ENCODE measurements at regions not wholly inside any gene's neighbourhood (a gene's known extent, or its start where the extent isn't known, plus 50 kb on each side); places are given as distances from the start of the nearest gene placed in this dataset.
"Not testable (repeated sequence)": the region's sequence is repeated elsewhere in the genome, so short reads cannot be mapped to it uniquely, and the experiment has no call there.

DNA sequence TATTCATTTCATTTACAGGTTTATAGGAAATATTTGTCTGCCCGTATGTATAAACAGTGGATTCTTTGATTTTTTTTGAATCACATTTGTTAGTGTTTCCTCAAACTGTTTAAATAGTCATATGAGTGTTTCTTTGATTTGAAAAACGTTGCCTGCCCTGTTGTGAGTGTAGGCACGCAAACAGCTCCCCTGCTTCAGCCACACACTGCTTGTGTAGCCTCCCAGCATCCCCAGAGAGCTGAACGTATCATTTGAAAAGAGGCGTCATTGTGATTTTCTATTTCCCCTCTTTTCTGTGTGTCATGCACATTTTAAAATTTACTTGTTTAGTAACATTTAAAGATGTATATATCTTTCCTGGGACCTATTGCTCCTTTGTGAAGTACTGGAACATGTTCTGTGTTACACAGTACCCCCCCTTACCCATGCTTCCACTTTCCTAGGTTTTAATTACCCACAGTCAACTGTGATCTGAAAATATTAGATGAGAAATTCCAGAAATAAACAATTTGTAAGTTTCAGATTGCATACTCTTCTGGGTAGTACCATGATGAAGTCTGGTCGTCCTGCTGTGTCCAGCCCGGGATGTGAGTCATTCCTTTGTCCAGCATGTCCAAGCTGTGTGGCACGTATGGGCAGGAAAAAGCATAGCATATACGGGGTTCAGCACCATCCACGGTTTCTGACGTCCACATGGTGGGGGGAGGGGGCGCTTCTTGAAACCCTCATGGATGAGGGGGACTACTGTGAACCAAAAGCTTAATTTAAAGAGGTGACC is 78.7 kb downstream of the NPIPB11 start:
- not testable (repeated sequence) for DNase-seq

DNA sequence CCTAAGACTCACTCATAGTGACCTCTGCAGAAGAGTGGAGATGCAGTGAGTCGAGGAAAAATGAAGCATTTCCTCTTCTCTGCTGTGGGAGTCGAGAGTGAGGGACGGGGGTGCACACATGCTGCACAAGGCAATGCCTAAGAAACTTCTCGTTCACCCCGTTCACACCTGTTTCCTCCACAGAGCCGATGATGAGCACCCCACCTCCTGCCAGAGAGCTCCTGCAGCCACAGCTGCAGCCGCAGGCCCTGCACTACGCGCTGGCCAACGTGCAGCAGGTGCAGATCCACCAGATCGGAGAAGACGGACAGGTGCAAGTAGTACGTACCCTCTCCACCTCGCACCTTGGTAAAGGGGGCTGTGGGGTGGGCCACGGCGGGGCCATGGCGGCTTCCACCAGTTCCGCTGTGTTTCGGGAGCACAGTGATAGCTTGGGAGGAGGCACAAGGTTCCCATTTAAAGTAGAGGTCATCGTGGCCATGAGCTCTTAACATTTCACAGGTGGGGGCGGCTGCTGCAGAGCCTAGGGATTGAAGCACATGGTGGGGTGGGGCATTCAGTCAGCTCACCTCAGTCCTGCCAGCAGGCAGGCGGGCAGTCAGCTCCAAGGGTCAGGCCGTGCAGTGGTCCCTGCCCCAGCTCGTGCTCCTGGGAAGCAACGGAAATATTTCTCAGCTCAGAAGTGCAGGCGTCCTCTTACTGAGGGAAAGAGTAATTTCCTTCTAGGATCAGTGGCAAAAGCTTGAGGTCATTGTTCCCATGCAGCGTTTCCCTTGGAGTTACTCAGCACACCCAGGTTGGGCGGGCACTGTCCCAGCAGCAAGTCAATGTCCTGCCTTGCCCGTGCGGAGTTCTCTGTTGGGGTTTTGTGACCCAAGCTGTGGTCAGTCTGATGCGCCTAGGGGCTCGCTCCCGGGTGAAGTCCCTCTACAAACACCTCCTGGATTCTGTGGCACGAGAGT is 80.1 kb downstream of the NPIPB11 start:
- not testable (repeated sequence) for DNase-seq

GRCh38 chr16:29323725-29324124 is 82.8 kb downstream of the NPIPB11 start:
- DNase-seq, result not testable (repeated sequence)

GRCh38 chr16:29321585-29321984 is 84.9 kb downstream of the NPIPB11 start:
- no peak for DNase-seq

GRCh38 chr16:29321000-29321393 is 85.5 kb downstream of the NPIPB11 start:
- no peak for DNase-seq

- DNase-seq, result no peak
Observed at GRCh38 chr16:29320274-29320999, 86.1 kb downstream of the NPIPB11 start.

DNA sequence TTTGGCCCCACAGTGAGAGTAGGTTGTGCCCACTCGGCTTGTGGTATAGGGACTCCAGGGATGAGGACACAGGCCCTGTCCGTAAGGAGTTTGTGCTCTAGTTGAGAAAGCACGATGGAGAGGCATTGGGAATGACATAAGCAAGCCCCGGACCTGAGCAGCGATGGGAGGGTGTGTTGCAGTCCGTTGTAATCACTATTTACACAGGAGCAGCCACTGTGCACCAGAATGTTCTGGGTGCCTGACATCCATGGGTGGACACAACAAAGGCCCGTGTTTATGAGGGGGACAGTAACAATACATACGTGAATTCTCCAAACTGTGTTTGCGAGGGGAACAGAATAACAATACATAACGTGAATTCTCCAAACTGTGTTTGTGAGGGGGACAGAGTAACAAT is 86.8 kb downstream of the NPIPB11 start:
- no peak for DNase-seq

- DNase-seq, result not testable (repeated sequence)
Observed at GRCh38 chr16:29318561-29318968, 87.9 kb downstream of the NPIPB11 start.

DNA sequence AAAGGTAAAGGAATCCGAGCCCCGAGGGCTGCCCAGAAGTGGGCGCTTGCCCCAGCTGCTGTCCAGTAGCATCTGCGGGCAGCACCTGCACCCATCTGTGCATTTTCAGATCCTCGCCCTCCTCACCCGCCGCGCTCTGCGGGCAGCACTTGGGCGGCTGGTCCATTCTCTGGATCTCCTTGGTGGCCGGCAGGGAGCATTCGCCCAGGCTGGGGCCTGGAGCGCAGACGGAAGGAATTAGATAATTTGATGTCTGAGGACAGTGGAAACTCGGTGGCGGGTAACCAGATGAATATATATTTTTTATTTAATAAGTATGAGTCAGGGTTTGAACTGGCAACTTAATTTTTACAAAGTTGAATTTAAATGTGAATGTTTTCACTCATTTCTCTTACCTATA is 88.5 kb downstream of the NPIPB11 start:
- no peak for DNase-seq

- DNase-seq, result no peak
Observed at GRCh38 chr16:29317269-29317668, 89.2 kb downstream of the NPIPB11 start.

DNA sequence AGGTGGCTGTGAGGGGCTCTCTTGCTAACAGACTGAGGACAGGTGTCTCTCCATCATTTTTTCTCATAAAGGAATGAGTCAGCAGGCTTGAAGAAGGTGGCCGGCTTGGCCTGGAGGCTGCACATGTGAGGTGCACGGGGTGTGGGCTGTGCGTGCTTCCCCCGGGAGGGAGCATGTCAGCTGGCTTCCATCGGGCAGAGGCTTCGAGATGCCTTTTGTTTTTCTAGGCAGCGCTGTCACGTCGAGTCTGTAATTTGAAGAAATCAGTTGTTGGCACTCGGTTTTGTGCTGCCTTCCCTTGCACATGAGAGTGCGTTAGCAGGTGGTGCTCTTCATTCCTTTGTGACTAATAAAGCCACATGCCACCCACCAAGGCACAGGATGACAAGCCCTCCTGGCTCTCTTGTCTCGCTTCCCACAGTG is 89.7 kb downstream of the NPIPB11 start:
- DNase-seq, result no peak

GRCh38 chr16:29315916-29316517 is 90.5 kb downstream of the NPIPB11 start:
- DNase-seq, result no peak

DNA sequence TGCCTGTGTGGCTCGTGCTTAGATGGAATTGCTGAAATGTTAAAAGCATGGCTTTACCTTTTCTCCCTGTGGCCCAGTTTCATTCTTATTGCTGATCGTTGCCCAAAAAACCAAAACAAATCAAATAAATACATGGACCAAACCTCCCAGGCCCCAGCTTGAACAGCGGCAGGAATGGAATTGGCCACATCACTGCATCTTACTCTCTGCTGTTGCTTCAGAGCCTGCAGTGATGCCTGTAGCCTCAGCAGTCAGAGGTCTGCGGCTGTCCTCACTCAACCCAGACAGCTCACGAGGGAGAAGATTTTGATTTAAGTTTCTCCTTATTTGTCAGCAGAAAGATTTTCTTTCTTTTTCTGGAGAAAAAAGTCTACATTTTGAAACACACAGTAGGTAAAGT is 91.5 kb downstream of the NPIPB11 start:
- DNase-seq, result no peak

DNA sequence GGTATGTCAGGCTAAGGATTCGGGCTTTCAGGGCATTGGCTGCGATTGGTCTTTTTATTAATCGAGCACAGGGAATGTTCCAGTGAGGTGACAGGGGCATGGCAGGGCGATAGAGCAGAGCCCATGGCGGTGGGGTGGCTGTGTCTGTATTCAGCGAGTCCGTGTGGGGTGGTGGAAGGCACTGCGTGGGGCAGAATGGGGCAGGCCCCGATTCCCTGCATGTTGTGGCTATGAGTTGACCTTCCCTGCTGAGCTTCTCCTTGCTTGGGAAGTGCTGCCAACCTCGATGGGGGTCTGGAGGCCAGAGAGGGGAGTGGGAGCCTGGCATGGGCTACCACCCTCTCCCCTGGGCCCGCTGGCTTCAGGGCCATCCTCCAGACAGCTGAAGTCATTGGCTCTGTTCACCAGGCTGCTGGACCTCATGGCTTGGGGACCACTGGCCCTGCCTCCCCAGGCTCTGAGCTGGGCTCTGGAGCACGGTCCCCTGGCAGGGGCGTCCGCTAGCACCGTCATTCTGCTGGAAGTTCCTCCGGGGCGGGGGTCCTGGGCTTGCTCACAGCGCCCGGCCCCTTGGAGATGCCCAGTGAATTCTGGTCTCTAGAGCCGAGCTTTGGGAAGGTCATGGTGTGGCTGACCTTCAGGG is 92.1 kb downstream of the NPIPB11 start:
- no peak for DNase-seq

GRCh38 chr16:29313559-29314048 is 92.9 kb downstream of the NPIPB11 start:
- DNase-seq, result no peak

DNA sequence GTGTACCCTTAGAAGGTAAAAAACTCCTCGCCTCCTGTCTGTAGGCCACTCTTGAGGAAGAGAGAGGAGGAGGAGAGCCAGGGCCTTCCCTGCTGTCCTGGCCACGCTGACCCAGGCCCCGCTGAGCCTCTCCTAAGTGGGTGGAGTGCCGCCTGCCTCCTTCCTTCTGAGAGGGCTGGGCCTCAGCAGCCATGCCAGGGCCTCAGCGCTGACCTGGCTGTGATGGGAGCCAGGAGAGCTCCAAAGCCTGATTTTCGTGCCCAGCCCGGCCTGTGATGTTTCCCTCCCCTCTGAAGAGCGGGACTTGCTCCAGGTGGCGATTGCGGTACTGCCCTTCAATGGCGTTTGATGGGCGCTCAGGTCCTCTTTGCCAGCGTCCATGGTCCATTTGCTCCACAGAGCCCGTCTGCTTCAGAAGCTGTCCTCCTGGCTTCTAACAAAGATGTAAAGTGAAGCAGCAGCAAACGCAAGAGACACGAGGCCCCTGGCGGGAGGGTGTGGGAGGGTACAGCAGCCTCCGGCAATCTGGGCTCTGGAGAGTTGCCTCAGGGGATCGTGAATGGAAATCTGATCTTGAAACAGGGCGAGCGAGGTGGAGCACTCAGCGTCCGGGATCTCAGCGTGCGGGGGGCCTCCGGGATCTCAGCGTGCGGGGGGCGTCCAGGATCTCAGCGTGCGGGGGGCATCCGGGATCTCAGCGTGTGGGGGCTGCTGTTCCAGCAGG is 93.5 kb downstream of the NPIPB11 start:
- no peak for DNase-seq

DNA sequence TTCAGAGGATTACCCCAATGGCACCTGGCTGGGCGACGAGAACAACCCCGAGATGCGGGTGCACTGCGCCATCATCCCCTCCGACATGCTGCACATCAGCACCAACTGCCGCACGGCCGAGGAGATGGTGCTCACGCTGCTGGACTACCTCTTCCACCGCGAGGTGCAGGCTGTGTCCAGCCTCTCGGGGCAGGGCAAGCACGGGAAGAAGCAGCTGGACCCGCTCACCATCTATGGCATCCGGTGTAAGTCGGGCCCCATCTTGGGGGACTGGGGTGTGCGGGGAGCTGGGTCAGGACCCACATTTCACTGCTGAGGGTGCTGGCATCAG is 94.2 kb downstream of the NPIPB11 start:
- not testable (repeated sequence) for DNase-seq

DNA sequence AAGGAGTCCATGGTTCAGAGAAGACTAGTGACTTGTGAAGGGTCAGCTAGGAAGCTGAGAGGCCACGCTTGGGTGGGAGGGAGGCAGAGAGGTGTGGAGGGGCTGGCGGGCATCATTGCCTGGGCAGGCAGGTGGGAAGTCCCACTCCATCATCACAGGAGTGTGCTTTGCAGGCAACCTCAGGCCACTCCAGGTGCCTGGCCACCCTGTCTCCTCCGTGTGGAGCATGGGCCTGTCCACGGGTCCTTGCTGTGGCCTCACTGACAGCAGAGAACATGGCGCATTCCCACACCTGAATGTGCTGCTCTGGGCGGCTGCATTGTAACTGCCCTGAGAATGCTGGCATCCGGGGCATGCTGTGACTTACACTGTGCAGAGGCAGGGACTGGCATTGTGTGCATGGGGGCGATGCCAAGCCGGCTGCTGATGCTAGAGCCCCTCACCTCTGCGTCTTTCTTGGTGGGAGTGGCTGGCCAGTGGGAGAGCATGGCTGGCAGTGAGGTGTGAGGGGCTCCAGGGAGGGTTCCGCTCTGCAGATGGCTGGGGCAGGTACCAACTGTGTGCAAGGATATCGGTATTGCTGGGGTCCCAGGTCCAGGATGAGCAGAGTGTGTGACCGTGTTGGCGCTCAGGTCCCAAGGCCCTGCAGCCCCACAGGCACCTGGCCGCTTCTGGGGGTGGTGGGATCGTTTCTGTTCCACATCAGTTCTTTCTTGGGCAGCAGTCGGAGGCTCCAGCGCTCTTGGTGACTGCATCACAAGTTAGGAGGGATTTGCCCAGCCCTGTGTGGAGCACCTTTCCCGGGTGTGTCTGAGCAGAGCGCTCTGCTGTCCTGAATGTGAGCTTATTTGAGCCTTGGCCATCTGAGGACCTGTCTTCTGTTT is 94.8 kb downstream of the NPIPB11 start:
- DNase-seq, result no peak

GRCh38 chr16:29310852-29311314 is 95.6 kb downstream of the NPIPB11 start:
- no peak for DNase-seq

DNA sequence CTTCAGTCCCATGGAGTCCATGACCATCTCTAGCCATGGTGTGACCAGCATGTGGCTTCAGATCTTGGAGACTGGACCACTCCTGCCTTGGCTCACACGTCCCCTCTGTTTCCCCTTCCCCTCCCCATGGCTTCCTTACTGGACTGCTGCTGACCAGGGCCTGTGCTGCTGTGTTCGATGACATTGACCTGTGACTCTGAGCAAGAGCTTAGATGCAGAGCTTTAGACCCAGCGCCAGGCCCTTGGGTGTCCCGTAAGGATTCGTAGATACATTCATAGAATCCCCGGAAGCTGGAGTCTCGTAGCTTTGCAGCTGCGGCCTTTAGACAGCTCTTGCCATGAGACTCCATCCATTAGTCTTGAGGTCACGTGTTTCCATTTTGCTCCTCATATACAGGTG is 96.3 kb downstream of the NPIPB11 start:
- DNase-seq, result not testable (repeated sequence)

All from activated CD4-positive, alpha-beta T cell treated with anti-CD3 and anti-CD28 coated beads, Interleukin-2, amount 50 U/mL, for 4 hours (primary cell).